ENCODE measurements at regions not wholly inside any gene's neighbourhood (a gene's known extent, or its start where the extent isn't known, plus 50 kb on each side); places are given as distances from the start of the nearest gene placed in this dataset.

DNA sequence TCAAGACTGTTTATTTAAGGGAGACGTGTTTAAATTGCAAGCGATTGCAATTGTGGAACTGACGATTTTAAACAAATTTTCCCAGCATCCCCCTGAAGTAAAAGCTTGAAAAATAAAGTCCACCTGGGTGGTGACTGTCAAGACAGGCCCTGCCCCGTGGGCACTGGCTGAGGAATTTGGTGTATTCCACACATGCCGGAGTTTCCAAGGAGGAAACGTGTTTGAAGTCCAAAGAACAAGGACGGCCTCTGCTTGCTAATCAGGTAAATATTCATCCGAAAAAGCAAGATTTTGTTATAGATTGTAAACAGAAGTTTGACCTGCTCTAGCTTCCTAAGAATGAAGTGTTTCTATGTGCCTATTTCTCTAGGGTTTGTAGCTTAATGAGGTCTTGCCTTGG lies 505.1 kb downstream of the QKI start:
- no peaks in the 10 kb centered on the region for H4K20me1 ChIP-seq (ENCODE audit: insufficient read depth, low read length)
- TF ChIP-seq NR2F6 (IDR thresholded peaks at IDR 0.05) (no peak), NR2F6 (CRISPR knock-in tag; IDR thresholded peaks at IDR 0.05) (no peak), SALL2 (CRISPR knock-in tag; IDR thresholded peaks at IDR 0.05) (no peak), ADNP (CRISPR knock-in tag; IDR thresholded peaks at IDR 0.05) (no peak)
- TF ChIP-seq, protein P1, sequence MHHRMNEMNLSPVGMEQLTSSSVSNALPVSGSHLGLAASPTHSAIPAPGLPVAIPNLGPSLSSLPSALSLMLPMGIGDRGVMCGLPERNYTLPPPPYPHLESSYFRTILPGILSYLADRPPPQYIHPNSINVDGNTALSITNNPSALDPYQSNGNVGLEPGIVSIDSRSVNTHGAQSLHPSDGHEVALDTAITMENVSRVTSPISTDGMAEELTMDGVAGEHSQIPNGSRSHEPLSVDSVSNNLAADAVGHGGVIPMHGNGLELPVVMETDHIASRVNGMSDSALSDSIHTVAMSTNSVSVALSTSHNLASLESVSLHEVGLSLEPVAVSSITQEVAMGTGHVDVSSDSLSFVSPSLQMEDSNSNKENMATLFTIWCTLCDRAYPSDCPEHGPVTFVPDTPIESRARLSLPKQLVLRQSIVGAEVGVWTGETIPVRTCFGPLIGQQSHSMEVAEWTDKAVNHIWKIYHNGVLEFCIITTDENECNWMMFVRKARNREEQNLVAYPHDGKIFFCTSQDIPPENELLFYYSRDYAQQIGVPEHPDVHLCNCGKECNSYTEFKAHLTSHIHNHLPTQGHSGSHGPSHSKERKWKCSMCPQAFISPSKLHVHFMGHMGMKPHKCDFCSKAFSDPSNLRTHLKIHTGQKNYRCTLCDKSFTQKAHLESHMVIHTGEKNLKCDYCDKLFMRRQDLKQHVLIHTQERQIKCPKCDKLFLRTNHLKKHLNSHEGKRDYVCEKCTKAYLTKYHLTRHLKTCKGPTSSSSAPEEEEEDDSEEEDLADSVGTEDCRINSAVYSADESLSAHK (CRISPR knock-in tag; IDR thresholded peaks at IDR 0.05; ENCODE audit: borderline replicate concordance): no peak
- no peak overlapping the region for H3K27ac ChIP-seq (ENCODE audit: extremely low read length, insufficient read depth, low read length)
- intact Hi-C loops (cut with micrococcal nuclease; ENCODE audit: unreplicated experiment) (no loop called here), in situ Hi-C loops (cut with HindIII; ENCODE audit: extremely low pct_ligation_motif_present, low pct_unique_long_range_greater_than_20kb) (no loop called here)
- 0 out of 2 replicates have a peak overlapping the region, but pooled peaks have one; percentile 5 for H3K4me2 ChIP-seq (ENCODE audit: low read depth, low read length)
- H3K4me3 ChIP-seq (replicated peaks in 1 of 3; ENCODE audit: insufficient read depth in 1 of 3, low read depth in 2 of 3, low read length in 3 of 3): no peak overlapping the region
- no peaks in the 10 kb centered on the region for H3K9me3 ChIP-seq (ENCODE audit: low read length)
- no peak overlapping the region for H3K9ac ChIP-seq (ENCODE audit: insufficient read depth, low read depth, low read length)
- ChIA-PET CTCF (ENCODE audit: low intra/inter-chr PET ratio, low total read pairs) (no interaction called here), POLR2A (no interaction called here)
- WGBS (ENCODE audit: low lambda C conversion rate): 10% methylated on average over 8 of the region's 8 CpGs
- no peaks in the 10 kb centered on the region for H3K79me2 ChIP-seq (ENCODE audit: insufficient read depth, low read length)
- no peak for DNase-seq (ENCODE audit: low spot score)
- H3K27me3 ChIP-seq (ENCODE audit: control insufficient read depth in 1 of 2, insufficient read depth in 2 of 2, low read length in 2 of 2): peaks cover 0 to 20% of the 10 kb centered on the region in 2 experiments; a peak in 2 of 5 replicates
- FAIRE-seq: no peak
- H3K36me3 ChIP-seq (replicated peaks in 1 of 2; ENCODE audit: control insufficient read depth in 1 of 2, insufficient read depth in 2 of 2, low read length in 2 of 2): no peaks in the 10 kb centered on the region
- ATAC-seq: peak; percentile 58
- H3K4me1 ChIP-seq (ENCODE audit: insufficient read depth, low read length): peaks cover 9% of the 10 kb centered on the region
- BruUV-seq (replicated peaks): no TSS peak
- no peak overlapping the region for H2AFZ ChIP-seq (ENCODE audit: low read length)

DNA sequence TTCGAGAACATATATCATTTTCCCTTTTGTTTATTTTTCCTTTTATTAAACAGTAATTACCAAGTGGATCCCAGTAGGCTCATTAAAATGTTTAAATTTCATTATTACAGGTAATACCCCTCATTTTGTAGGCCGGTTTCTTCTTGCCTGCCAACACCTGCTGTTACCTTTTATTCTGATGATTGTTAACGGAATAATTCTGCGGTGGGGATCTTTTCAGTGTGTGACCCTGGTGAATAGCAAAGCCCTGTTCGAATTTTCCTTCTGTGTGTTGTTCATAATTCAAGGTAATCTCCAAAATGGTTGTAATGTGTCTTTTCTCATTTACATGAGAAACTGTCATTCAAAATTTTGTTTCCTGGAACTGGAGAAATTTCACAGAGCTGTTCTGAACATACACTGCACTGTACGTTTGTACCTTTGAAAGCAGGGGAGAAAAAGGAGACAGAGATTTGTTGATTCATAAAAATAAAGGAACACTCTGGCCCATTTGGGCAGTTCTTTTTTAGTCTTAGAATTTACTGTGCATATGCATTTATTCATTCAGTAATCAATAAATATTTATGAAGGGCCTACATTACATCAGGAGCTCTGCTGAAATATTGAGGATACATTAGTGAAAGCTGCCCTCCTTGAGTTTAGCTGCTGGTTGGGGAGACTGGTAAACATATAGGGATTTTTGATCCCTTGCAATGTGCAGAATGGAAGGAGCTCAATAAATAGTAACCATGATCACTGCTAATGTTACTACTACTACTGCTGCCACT lies 502.0 kb downstream of the QKI start:
- no peaks in the 10 kb centered on the region for H4K20me1 ChIP-seq (ENCODE audit: insufficient read depth, low read length)
- H3K9ac ChIP-seq (ENCODE audit: insufficient read depth, low read depth, low read length): no peak overlapping the region
- H3K36me3 ChIP-seq (replicated peaks in 1 of 2; ENCODE audit: control insufficient read depth in 1 of 2, insufficient read depth in 2 of 2, low read length in 2 of 2): no peaks in the 10 kb centered on the region
- ChIA-PET CTCF (ENCODE audit: low intra/inter-chr PET ratio, low total read pairs) (no interaction called here), POLR2A (no interaction called here)
- H2AFZ ChIP-seq (ENCODE audit: low read length): no peak overlapping the region
- WGBS (ENCODE audit: low lambda C conversion rate): 49% methylated on average over 6 of the region's 6 CpGs
- peaks cover 9% of the 10 kb centered on the region for H3K4me1 ChIP-seq (ENCODE audit: insufficient read depth, low read length)
- no peak overlapping the region for H3K4me2 ChIP-seq (ENCODE audit: low read depth, low read length)
- no peak overlapping the region for H3K4me3 ChIP-seq (replicated peaks in 1 of 3; ENCODE audit: insufficient read depth in 1 of 3, low read depth in 2 of 3, low read length in 3 of 3)
- DNase-seq (ENCODE audit: low spot score) (no peak), FAIRE-seq (no peak), ATAC-seq (no peak)
- BruUV-seq (replicated peaks): no TSS peak
- intact Hi-C loops (cut with micrococcal nuclease; ENCODE audit: unreplicated experiment): no loop called here
- peaks cover 0 to 5% of the 10 kb centered on the region in 2 experiments; a peak in 2 of 5 replicates for H3K27me3 ChIP-seq (ENCODE audit: control insufficient read depth in 1 of 2, insufficient read depth in 2 of 2, low read length in 2 of 2)
- no peaks in the 10 kb centered on the region for H3K79me2 ChIP-seq (ENCODE audit: insufficient read depth, low read length)
- no peaks in the 10 kb centered on the region for H3K9me3 ChIP-seq (ENCODE audit: low read length)
- in situ Hi-C loops (cut with HindIII; ENCODE audit: extremely low pct_ligation_motif_present, low pct_unique_long_range_greater_than_20kb): no loop called here
- no peak overlapping the region for H3K27ac ChIP-seq (ENCODE audit: extremely low read length, insufficient read depth, low read length)
- no peak for TF ChIP-seq ZFP82 (CRISPR knock-in tag; IDR thresholded peaks at IDR 0.05; ENCODE audit: borderline replicate concordance)
- TF ChIP-seq, protein P2, sequence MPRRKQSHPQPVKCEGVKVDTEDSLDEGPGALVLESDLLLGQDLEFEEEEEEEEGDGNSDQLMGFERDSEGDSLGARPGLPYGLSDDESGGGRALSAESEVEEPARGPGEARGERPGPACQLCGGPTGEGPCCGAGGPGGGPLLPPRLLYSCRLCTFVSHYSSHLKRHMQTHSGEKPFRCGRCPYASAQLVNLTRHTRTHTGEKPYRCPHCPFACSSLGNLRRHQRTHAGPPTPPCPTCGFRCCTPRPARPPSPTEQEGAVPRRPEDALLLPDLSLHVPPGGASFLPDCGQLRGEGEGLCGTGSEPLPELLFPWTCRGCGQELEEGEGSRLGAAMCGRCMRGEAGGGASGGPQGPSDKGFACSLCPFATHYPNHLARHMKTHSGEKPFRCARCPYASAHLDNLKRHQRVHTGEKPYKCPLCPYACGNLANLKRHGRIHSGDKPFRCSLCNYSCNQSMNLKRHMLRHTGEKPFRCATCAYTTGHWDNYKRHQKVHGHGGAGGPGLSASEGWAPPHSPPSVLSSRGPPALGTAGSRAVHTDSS (CRISPR knock-in tag; conservative IDR thresholded peaks at IDR 0.05): no peak
- TF ChIP-seq HCFC1 (IDR thresholded peaks at IDR 0.05; ENCODE audit: low read depth, low read length): no peak
- TF ChIP-seq, protein P3, sequence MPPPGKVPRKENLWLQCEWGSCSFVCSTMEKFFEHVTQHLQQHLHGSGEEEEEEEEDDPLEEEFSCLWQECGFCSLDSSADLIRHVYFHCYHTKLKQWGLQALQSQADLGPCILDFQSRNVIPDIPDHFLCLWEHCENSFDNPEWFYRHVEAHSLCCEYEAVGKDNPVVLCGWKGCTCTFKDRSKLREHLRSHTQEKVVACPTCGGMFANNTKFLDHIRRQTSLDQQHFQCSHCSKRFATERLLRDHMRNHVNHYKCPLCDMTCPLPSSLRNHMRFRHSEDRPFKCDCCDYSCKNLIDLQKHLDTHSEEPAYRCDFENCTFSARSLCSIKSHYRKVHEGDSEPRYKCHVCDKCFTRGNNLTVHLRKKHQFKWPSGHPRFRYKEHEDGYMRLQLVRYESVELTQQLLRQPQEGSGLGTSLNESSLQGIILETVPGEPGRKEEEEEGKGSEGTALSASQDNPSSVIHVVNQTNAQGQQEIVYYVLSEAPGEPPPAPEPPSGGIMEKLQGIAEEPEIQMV (CRISPR knock-in tag; IDR thresholded peaks at IDR 0.05; ENCODE audit: low read depth): no peak
- TF ChIP-seq ZNF44 (CRISPR knock-in tag; IDR thresholded peaks at IDR 0.05): no peak
- TF ChIP-seq PAWR (CRISPR knock-in tag; IDR thresholded peaks at IDR 0.05; ENCODE audit: borderline replicate concordance): no peak
- TF ChIP-seq ZNF879 (CRISPR knock-in tag; IDR thresholded peaks at IDR 0.05): no peak
- no peak for TF ChIP-seq SP2 (CRISPR knock-in tag; IDR thresholded peaks at IDR 0.05)

All from HepG2 (cell line).